ENCODE measurements at regions not wholly inside any gene's neighbourhood (a gene's known extent, or its start where the extent isn't known, plus 50 kb on each side); places are given as distances from the start of the nearest gene placed in this dataset.

GRCh38 chr17:52212851-52213250 lies 54.3 kb upstream of the CA10 start:
- no peak overlapping the region for H3K27ac ChIP-seq (ENCODE audit: insufficient read depth, low read length)
- H4K91ac ChIP-seq (ENCODE audit: insufficient read depth, low read depth, low read length) = no peak overlapping the region
- no peaks in the 10 kb centered on the region for H3K9me1 ChIP-seq (ENCODE audit: insufficient read depth, low read length)
- DNase-seq (no peak), ATAC-seq (ENCODE audit: low read depth) (no peak)
- H3K9me3 ChIP-seq (ENCODE audit: control insufficient read depth, insufficient read depth, low read length) = peaks cover 2% of the 10 kb centered on the region; the same call in 1 of the 2 replicates
- no peak overlapping the region for H2AK5ac ChIP-seq (ENCODE audit: low read depth, low read length)
- no peak overlapping the region for H3K14ac ChIP-seq (replicated peaks; ENCODE audit: low read depth, low read length)
- H2BK20ac ChIP-seq (ENCODE audit: low read depth, low read length) = no peak overlapping the region
- H3K23ac ChIP-seq (ENCODE audit: low read depth, low read length) = no peak overlapping the region
- H3K4me3 ChIP-seq (ENCODE audit: insufficient read depth, low read depth, low read length) = no peak overlapping the region
- no peak overlapping the region for H3K4ac ChIP-seq (ENCODE audit: low read depth, low read length)
- no peaks in the 10 kb centered on the region for H3K79me1 ChIP-seq (ENCODE audit: low read depth in 1 of 2, low read length in 2 of 2)
- H3K4me2 ChIP-seq (ENCODE audit: low read depth, low read length) = no peak overlapping the region
- no TSS peak for BruUV-seq (replicated peaks)
- POLR2A ChIA-PET (ENCODE audit: unreplicated experiment) = no interaction called here
- no peak overlapping the region for H2BK15ac ChIP-seq (ENCODE audit: low read depth, low read length)
- H2BK120ac ChIP-seq (ENCODE audit: low read depth, low read length) = no peak overlapping the region
- H3K9ac ChIP-seq (ENCODE audit: low read depth, low read length) = no peak overlapping the region
- H2BK5ac ChIP-seq (ENCODE audit: low read depth, low read length, poor library complexity, severe bottlenecking) = no peak overlapping the region
- H3K18ac ChIP-seq (ENCODE audit: low read depth, low read length) = no peak overlapping the region
- H4K5ac ChIP-seq (ENCODE audit: low read depth, low read length) = no peak overlapping the region
- no peak overlapping the region for H3K56ac ChIP-seq (ENCODE audit: extremely low read depth, insufficient read depth, low read length)
- TF ChIP-seq CEBPB (IDR thresholded peaks at IDR 0.05; ENCODE audit: low read depth, low read length) (no peak), FOS (IDR thresholded peaks at IDR 0.05; ENCODE audit: low read depth, low read length) (no peak), SMC3 (IDR thresholded peaks at IDR 0.05; ENCODE audit: low read depth, low read length) (no peak)
- no peak overlapping the region for H2AK9ac ChIP-seq (replicated peaks; ENCODE audit: low read depth, low read length, poor library complexity)
- no peaks in the 10 kb centered on the region for H3K4me1 ChIP-seq (ENCODE audit: control insufficient read depth, insufficient read depth, low read length)
- no peaks in the 10 kb centered on the region for H3K27me3 ChIP-seq (ENCODE audit: control insufficient read depth, insufficient read depth, low read length)
- no peaks in the 10 kb centered on the region for H3K36me3 ChIP-seq (ENCODE audit: control insufficient read depth, insufficient read depth, low read length)
- no peaks in the 10 kb centered on the region for H4K20me1 ChIP-seq (ENCODE audit: insufficient read depth, low read length)
- in situ Hi-C loops (cut with MboI; ENCODE audit: low sequenced_read_pairs) = no loop called here
- no peak overlapping the region for H2AFZ ChIP-seq (replicated peaks; ENCODE audit: low read length, poor library complexity)
- dilution Hi-C loops (cut with HindIII; ENCODE audit: low sequenced_read_pairs, unreplicated experiment) = no loop called here
- CTCF ChIA-PET = no interaction called here
- H4K8ac ChIP-seq (ENCODE audit: low read depth in 2 of 2, low read length in 2 of 2) = no peak overlapping the region
- intact Hi-C loops (cut with micrococcal nuclease) = no loop called here

Measured in IMR-90 (cell line).